Caco-2 (cell line): ENCODE measurements at regions not wholly inside any gene's neighbourhood (a gene's known extent, or its start where the extent isn't known, plus 50 kb on each side); places are given as distances from the start of the nearest gene placed in this dataset.

Source experiments
- BruUV-seq: library from RNA; stranded (reverse); fragments of 400-500 nt; replicated peaks from 2 replicates; lab custom pipeline; 2021; lab: Mats Ljungman, UMichigan
- CTCF ChIA-PET: fragments of 300-600 bp; sonication (Branson Sonifier 250); formaldehyde crosslinking; loops from one replicate; lab custom pipeline; 2022; ENCODE audit warnings: antibody characterized with exemption; lab: Charles Lee
- POLR2A ChIA-PET: fragments of 300-600 bp; sonication (Branson Sonifier 250); formaldehyde crosslinking; loops from one replicate; lab custom pipeline; 2022; ENCODE audit warnings: antibody characterized with exemption; lab: Charles Lee
- DNase-seq, 2 experiments: peaks; one replicate each; pipeline versions ENCODE4 v3.0.0 to v3.0.0-alpha.2; 2020 to 2022
- H3K27me3 ChIP-seq: replicated peaks from 2 replicates; pipeline ENCODE4 v1.6.0; 2011; ENCODE audit warnings: low read length; ENCODE audit not compliant: control insufficient read depth, insufficient read depth
- H3K36me3 ChIP-seq: 2 replicates; pipeline ENCODE4 v1.5.1; 2011; ENCODE audit warnings: low read length; ENCODE audit not compliant: control insufficient read depth, insufficient read depth
- H3K4me1 ChIP-seq: fragments of 250-450 bp; sonication (Bioruptor Pico); 2 replicates; pipeline ENCODE4 v1.5.1; 2020; ENCODE audit warnings: mild to moderate bottlenecking
- H3K4me3 ChIP-seq: 2 replicates; pipeline ENCODE4 v1.5.1; 2011; ENCODE audit warnings: low read depth, mild to moderate bottlenecking, control low read depth, low read length
- H3K9me3 ChIP-seq: fragments of 250-450 bp; sonication (Bioruptor Pico); 2 replicates; pipeline ENCODE4 v1.5.1; 2020; ENCODE audit warnings: mild to moderate bottlenecking, moderate library complexity
- H3K27ac Mint-ChIP-seq: one replicate; pipeline ENCODE4 v1.8.0; 2022; ENCODE audit warnings: mixed read lengths; ENCODE audit not compliant: unreplicated experiment
- H3K27me3 Mint-ChIP-seq: one replicate; pipeline ENCODE4 v1.8.0; 2022; ENCODE audit warnings: mixed read lengths; ENCODE audit not compliant: insufficient read depth, unreplicated experiment
- H3K36me3 Mint-ChIP-seq: one replicate; pipeline ENCODE4 v1.8.0; 2022; ENCODE audit warnings: mild to moderate bottlenecking, mixed read lengths; ENCODE audit not compliant: insufficient read depth, unreplicated experiment
- H3K4me1 Mint-ChIP-seq: one replicate; pipeline ENCODE4 v1.8.0; 2022; ENCODE audit warnings: low read depth, mixed read lengths; ENCODE audit not compliant: unreplicated experiment
- H3K4me3 Mint-ChIP-seq: one replicate; pipeline ENCODE4 v1.8.0; 2022; ENCODE audit warnings: mild to moderate bottlenecking, moderate library complexity, mixed read lengths; ENCODE audit not compliant: unreplicated experiment
- H3K9me3 Mint-ChIP-seq: one replicate; pipeline ENCODE4 v1.8.0; 2022; ENCODE audit warnings: mixed read lengths; ENCODE audit not compliant: unreplicated experiment
- CTCF ChIP-seq, 2 experiments: fragments of 200-600 bp in 1 of 2; IDR thresholded peaks; 1 replicate in 1 of 2; 2 replicates in 1 of 2; pipeline versions ENCODE4 v1.5.1 to v1.8.0; 2011 to 2022; ENCODE audit warnings: antibody characterized with exemption in 1 of 2, control low read depth in 1 of 2, inconsistent platforms in 1 of 2, low read depth in 1 of 2, low read length in 1 of 2, mild to moderate bottlenecking in 1 of 2, moderate library complexity in 1 of 2; ENCODE audit not compliant: insufficient read depth in 1 of 2, severe bottlenecking in 1 of 2, unreplicated experiment in 1 of 2
- intact Hi-C: fragments of 100-400 bp; cut with micrococcal nuclease; formaldehyde crosslinking; loops from one replicate; pipeline ENCODE4 v1.10.0; 2022; ENCODE audit not compliant: unreplicated experiment

- H3K27ac Mint-ChIP-seq = no peak overlapping the region
- Histone ChIP-seq H3K4me1 (no peaks in the 10 kb centered on the region), H3K36me3 (no peaks in the 10 kb centered on the region), H3K27me3 (no peaks in the 10 kb centered on the region), H3K9me3 (peaks cover 7% of the 10 kb centered on the region), H3K4me3 (no peak overlapping the region)
- no TSS peak for BruUV-seq
- peaks cover 19% of the 10 kb centered on the region for H3K9me3 Mint-ChIP-seq
- no peak for DNase-seq
- intact Hi-C loops = no loop called here
- CTCF ChIA-PET = no interaction called here
- TF ChIP-seq CTCF (IDR thresholded peaks at IDR 0.05; ENCODE audit: insufficient read depth in 1 of 2, low read depth in 1 of 2, low read length in 1 of 2, severe bottlenecking in 1 of 2, unreplicated experiment in 1 of 2) = no peak
- POLR2A ChIA-PET = no interaction called here
- H3K27me3 Mint-ChIP-seq = no peaks in the 10 kb centered on the region
- no peaks in the 10 kb centered on the region for H3K36me3 Mint-ChIP-seq
- H3K4me3 Mint-ChIP-seq = no peak overlapping the region
- no peaks in the 10 kb centered on the region for H3K4me1 Mint-ChIP-seq
Observed at GRCh38 chr10:31620226-31621151, 301.5 kb downstream of the ZEB1 start.

DNA sequence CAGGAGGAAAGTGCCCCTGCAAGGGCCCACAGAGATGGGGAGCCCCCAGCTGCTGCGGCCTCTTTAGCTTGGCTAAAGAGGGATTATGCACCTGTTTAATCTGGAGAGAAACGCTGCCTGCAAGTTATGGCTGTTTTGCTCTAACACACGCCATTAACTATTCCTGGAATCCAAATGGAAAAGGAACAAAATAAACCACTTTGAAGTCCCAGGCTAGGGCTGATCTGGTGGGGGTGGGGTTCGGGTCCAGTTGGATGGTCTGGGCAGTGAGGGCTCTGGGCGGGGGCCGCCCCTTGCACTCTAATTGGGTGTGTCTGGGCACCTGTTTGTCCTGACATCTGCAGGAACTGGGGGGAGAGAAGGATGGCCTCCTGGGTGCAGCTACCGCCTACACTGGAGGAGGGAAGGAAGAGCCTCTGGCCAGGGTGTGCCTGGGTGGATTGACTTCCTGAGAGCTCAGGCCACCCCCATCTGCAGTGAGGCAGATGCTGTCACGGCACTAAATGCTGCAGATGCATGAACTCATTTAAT, 300.6 kb downstream of the ZEB1 start:
- no peaks in the 10 kb centered on the region for H3K27me3 ChIP-seq
- no TSS peak for BruUV-seq
- CTCF ChIA-PET = no interaction called here
- H3K36me3 ChIP-seq = no peaks in the 10 kb centered on the region
- H3K36me3 Mint-ChIP-seq = no peaks in the 10 kb centered on the region
- TF ChIP-seq CTCF (IDR thresholded peaks at IDR 0.05; ENCODE audit: insufficient read depth in 1 of 2, low read depth in 1 of 2, low read length in 1 of 2, severe bottlenecking in 1 of 2, unreplicated experiment in 1 of 2) = no peak
- H3K4me3 ChIP-seq = no peak overlapping the region
- no peak for DNase-seq
- H3K27me3 Mint-ChIP-seq = peaks cover 5% of the 10 kb centered on the region
- intact Hi-C loops = no loop called here
- H3K4me3 Mint-ChIP-seq = no peak overlapping the region
- POLR2A ChIA-PET = no interaction called here
- H3K27ac Mint-ChIP-seq = no peak overlapping the region
- no peaks in the 10 kb centered on the region for H3K4me1 ChIP-seq
- peaks cover 10% of the 10 kb centered on the region for H3K9me3 Mint-ChIP-seq
- no peaks in the 10 kb centered on the region for H3K4me1 Mint-ChIP-seq
- peaks cover 7% of the 10 kb centered on the region; the same call in 1 of the 2 replicates for H3K9me3 ChIP-seq

DNA sequence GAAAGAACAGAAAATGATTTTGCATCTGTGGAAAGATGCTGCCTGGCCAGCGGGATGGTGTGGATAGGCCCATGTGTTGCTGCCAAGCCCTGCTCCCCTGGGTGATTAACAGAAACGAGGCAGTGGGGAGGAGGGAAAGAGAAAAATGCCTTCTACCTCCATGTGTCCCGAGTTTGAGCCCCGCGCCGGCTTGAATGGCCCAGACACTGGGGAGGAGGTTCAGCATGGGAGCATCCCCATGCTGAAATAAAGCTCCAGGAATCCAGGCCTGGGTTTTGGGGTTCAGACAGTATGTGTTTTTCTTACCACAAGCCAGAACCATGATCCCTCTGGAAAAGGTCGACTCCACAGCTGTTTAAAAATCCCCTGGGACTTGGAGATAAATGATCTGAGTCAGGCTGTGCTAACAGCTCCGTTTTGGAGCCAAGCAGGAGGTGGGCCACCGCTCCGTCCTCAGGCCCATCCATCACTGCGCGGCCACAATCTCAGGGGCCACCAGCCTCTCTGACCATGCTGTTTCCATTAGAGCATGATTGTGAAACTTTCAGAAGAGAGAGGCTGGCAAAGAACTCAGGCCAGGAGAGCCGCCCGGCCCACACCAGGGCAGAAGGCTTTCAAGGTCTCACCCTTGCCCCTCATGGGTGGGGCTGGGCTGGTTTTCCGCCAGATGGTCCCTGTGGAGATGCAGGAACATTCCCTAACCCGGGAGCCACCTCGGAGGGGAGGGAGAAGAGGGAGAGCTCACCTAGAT, 299.7 kb downstream of the ZEB1 start:
- H3K36me3 ChIP-seq = no peaks in the 10 kb centered on the region
- Mint-ChIP-seq H3K27me3 (peaks cover 5% of the 10 kb centered on the region), H3K4me1 (no peaks in the 10 kb centered on the region), H3K9me3 (peaks cover under 1% of the 10 kb centered on the region), H3K27ac (no peak overlapping the region), H3K4me3 (no peak overlapping the region), H3K36me3 (no peaks in the 10 kb centered on the region)
- CTCF ChIA-PET = no interaction called here
- DNase-seq = no peak
- TF ChIP-seq CTCF (IDR thresholded peaks at IDR 0.05; ENCODE audit: insufficient read depth in 1 of 2, low read depth in 1 of 2, low read length in 1 of 2, severe bottlenecking in 1 of 2, unreplicated experiment in 1 of 2) = no peak
- H3K4me3 ChIP-seq = no peak overlapping the region
- no peaks in the 10 kb centered on the region for H3K4me1 ChIP-seq
- intact Hi-C loops = no loop called here
- H3K27me3 ChIP-seq = no peaks in the 10 kb centered on the region
- BruUV-seq = no TSS peak
- no peaks in the 10 kb centered on the region; the same call in 1 of the 2 replicates for H3K9me3 ChIP-seq
- POLR2A ChIA-PET = no interaction called here
